ENCODE measurements at regions not wholly inside any gene's neighbourhood (a gene's known extent, or its start where the extent isn't known, plus 50 kb on each side); places are given as distances from the start of the nearest gene placed in this dataset.
"Not testable (repeated sequence)": the region's sequence is repeated elsewhere in the genome, so short reads cannot be mapped to it uniquely, and the experiment has no call there.

GRCh38 chr3:146359841-146360240 lies 108.9 kb upstream of the PLSCR4 start:
- no peaks in the 10 kb centered on the region for H3K27me3 ChIP-seq (ENCODE audit: control insufficient read depth in 1 of 2, insufficient read depth in 2 of 2, low read length in 2 of 2)
- ATAC-seq (no peak), DNase-seq (ENCODE audit: low spot score) (no peak), FAIRE-seq (no peak)
- TF ChIP-seq ZNF691 (CRISPR knock-in tag; IDR thresholded peaks at IDR 0.05; ENCODE audit: borderline replicate concordance, low read depth), result no peak
- no peak for TF ChIP-seq ZNF75D (CRISPR knock-in tag; IDR thresholded peaks at IDR 0.05; ENCODE audit: borderline replicate concordance)
- no peak for TF ChIP-seq BORCS8-MEF2B (CRISPR knock-in tag; IDR thresholded peaks at IDR 0.05)
- TF ChIP-seq MIER3 (CRISPR knock-in tag; IDR thresholded peaks at IDR 0.05; ENCODE audit: borderline replicate concordance), result no peak
- TF ChIP-seq GMEB2 (CRISPR knock-in tag; IDR thresholded peaks at IDR 0.05; ENCODE audit: low read depth), result no peak
- H3K9me3 ChIP-seq (ENCODE audit: low read length), result peaks cover 9% of the 10 kb centered on the region; the same call in 1 of the 2 replicates
- WGBS (ENCODE audit: low lambda C conversion rate), result 3% methylated on average over 1 of the region's 1 CpG
- intact Hi-C loops (cut with micrococcal nuclease; ENCODE audit: unreplicated experiment), result no loop called here
- H3K9ac ChIP-seq (ENCODE audit: insufficient read depth, low read depth, low read length), result no peak overlapping the region
- no peak overlapping the region for H3K27ac ChIP-seq (ENCODE audit: extremely low read length, insufficient read depth, low read length)
- H4K20me1 ChIP-seq (ENCODE audit: insufficient read depth, low read length), result no peaks in the 10 kb centered on the region
- ChIA-PET CTCF (ENCODE audit: low intra/inter-chr PET ratio, low total read pairs) (no interaction called here), POLR2A (no interaction called here)
- no peaks in the 10 kb centered on the region for H3K36me3 ChIP-seq (replicated peaks in 1 of 2; ENCODE audit: control insufficient read depth in 1 of 2, insufficient read depth in 2 of 2, low read length in 2 of 2)
- H3K79me2 ChIP-seq (ENCODE audit: insufficient read depth, low read length), result no peaks in the 10 kb centered on the region
- H3K4me1 ChIP-seq (ENCODE audit: insufficient read depth, low read length), result no peaks in the 10 kb centered on the region
- H2AFZ ChIP-seq (ENCODE audit: low read length), result no peak overlapping the region
- H3K4me3 ChIP-seq (replicated peaks in 1 of 3; ENCODE audit: insufficient read depth in 1 of 3, low read depth in 2 of 3, low read length in 3 of 3), result no peak overlapping the region
- BruUV-seq (replicated peaks), result no TSS peak
- in situ Hi-C loops (cut with HindIII; ENCODE audit: extremely low pct_ligation_motif_present, low pct_unique_long_range_greater_than_20kb), result no loop called here
- H3K4me2 ChIP-seq (ENCODE audit: low read depth, low read length), result no peak overlapping the region

GRCh38 chr3:146354421-146354820 lies 103.5 kb upstream of the PLSCR4 start:
- H3K36me3 ChIP-seq (replicated peaks in 1 of 2; ENCODE audit: control insufficient read depth in 1 of 2, insufficient read depth in 2 of 2, low read length in 2 of 2); H3K79me2 ChIP-seq (ENCODE audit: insufficient read depth, low read length); H3K27ac ChIP-seq (ENCODE audit: extremely low read length, insufficient read depth, low read length); H2AFZ ChIP-seq (ENCODE audit: low read length); H3K4me2 ChIP-seq (ENCODE audit: low read depth, low read length); H3K27me3 ChIP-seq (ENCODE audit: control insufficient read depth in 1 of 2, insufficient read depth in 2 of 2, low read length in 2 of 2); DNase-seq (ENCODE audit: low spot score); H3K9ac ChIP-seq (ENCODE audit: insufficient read depth, low read depth, low read length); FAIRE-seq; ATAC-seq; intact Hi-C loops (cut with micrococcal nuclease; ENCODE audit: unreplicated experiment); BruUV-seq (replicated peaks); H4K20me1 ChIP-seq (ENCODE audit: insufficient read depth, low read length); H3K4me3 ChIP-seq (replicated peaks in 1 of 3; ENCODE audit: insufficient read depth in 1 of 3, low read depth in 2 of 3, low read length in 3 of 3); H3K4me1 ChIP-seq (ENCODE audit: insufficient read depth, low read length); CTCF ChIA-PET (ENCODE audit: low intra/inter-chr PET ratio, low total read pairs); H3K9me3 ChIP-seq (ENCODE audit: low read length); in situ Hi-C loops (cut with HindIII; ENCODE audit: extremely low pct_ligation_motif_present, low pct_unique_long_range_greater_than_20kb); POLR2A ChIA-PET: not testable (repeated sequence)
- WGBS (ENCODE audit: low lambda C conversion rate), result 5% methylated on average over 6 of the region's 6 CpGs
